GM12873 (cell line): ENCODE measurements at regions not wholly inside any gene's neighbourhood (a gene's known extent, or its start where the extent isn't known, plus 50 kb on each side); places are given as distances from the start of the nearest gene placed in this dataset.

Experiments used
- TF ChIP-seq, protein P1 (sequence below): IDR thresholded peaks from 2 replicates; pipeline ENCODE4 v1.5.1; 2012; ENCODE audit warnings: low read depth, mild to moderate bottlenecking, moderate library complexity, low read length, control low read depth; ENCODE audit not compliant: insufficient read depth; ENCODE audit errors: missing control alignments

DNA sequence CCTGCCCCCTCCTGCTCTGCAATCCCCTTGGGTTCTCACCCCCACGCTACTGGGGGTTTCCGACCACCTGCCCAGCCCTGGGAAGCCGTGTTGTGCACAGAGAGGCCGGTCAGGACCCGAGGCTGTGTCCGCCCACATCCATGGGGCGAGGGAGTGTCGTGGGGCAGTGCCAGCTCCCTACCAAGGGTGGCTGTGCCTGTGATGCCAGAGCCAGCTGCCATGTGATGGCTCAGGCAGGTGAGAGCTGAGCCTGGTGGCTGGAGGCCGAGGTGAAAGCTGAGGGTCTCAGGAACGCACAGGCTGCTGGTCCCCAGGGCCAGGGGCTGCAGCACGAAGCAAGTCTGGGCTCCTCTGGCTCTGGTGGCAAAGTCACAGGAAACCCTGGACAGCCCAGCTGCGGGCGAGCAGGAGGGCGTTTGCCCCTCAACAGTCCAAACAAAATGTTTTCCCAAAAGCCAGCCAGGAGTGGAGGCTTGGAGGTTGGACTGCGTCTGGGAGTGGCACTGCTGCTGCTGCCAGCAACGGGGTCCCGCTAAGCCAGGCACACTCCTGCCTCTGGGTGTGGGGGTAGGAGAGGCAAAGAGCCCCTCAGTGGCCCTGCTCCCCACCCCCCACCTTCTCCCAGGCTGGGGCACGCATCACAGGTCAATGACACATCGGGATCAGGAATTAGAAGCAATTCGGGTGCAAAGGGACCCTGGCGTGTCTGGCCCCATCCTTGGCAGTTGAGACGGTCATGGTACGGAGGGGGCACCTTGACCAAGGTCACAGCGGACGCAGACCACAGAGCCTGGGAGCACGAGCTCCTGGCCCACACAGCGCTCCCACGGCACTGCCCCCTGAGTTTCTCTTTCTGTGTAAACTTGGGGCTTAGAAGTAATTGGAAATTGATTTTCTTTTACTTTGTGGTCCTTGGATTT lies 72.4 kb upstream of the GPC1 start:
- TF ChIP-seq, protein P1, sequence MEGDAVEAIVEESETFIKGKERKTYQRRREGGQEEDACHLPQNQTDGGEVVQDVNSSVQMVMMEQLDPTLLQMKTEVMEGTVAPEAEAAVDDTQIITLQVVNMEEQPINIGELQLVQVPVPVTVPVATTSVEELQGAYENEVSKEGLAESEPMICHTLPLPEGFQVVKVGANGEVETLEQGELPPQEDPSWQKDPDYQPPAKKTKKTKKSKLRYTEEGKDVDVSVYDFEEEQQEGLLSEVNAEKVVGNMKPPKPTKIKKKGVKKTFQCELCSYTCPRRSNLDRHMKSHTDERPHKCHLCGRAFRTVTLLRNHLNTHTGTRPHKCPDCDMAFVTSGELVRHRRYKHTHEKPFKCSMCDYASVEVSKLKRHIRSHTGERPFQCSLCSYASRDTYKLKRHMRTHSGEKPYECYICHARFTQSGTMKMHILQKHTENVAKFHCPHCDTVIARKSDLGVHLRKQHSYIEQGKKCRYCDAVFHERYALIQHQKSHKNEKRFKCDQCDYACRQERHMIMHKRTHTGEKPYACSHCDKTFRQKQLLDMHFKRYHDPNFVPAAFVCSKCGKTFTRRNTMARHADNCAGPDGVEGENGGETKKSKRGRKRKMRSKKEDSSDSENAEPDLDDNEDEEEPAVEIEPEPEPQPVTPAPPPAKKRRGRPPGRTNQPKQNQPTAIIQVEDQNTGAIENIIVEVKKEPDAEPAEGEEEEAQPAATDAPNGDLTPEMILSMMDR: no peak

DNA sequence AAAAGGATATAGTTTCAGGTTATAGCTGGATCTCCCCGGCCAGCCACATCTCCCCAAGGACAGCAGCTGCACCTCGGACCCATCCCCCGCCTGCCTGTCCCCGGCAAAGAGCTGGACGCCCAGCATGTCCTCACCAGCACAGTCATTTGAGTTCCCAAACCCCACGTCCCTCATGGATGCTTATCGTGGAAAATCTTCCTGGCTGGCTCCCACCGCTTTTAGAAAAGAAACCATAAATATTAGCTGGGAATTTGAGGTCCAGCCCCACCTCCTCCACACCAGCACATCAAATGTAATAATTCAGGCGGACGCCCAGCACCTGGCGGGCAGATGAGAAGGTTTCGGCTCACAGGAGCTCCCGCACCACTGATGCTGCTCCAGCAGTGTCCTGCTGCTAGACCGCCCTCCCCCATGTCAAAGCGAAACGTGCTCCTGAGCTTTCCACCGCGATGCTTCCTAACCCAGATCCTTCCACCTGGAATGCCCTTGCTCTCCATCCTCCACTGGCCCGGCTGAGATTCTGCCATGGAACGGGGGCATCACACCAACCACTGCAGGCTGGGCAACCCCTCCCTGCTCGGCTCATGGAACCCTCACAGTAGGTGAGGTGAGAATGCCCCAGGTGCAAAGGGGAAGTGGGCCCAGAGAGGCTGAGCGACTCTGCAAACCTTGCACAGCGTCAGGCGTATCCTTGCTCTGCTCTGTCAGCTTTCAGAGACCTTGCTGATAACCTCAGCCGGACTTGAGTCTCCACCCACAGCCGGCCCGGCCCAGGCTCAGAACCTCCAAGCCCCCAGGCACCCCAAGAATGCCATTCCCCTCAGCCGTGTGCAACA lies 71.5 kb upstream of the GPC1 start:
- TF ChIP-seq, protein P1: no peak

DNA sequence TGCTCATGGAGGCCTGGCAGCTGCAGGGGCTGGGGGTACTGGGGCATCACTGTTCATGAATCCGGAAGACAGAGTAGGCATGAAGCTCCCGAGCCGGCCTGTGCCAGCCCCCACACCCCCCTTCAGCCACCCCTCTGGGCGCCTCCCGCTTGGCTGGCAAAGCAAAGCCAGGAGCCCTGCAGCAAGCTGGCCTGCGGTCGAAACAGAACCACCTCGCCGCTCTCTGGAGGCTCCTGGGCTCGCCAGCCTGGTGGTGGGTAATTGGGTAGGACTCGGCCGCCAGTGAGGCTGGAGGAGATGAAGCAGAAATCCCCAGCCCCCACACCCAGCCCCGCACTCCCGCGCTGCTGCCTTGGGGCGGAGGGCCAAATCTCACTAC lies 70.9 kb upstream of the GPC1 start:
- TF ChIP-seq, protein P1: no peak

DNA sequence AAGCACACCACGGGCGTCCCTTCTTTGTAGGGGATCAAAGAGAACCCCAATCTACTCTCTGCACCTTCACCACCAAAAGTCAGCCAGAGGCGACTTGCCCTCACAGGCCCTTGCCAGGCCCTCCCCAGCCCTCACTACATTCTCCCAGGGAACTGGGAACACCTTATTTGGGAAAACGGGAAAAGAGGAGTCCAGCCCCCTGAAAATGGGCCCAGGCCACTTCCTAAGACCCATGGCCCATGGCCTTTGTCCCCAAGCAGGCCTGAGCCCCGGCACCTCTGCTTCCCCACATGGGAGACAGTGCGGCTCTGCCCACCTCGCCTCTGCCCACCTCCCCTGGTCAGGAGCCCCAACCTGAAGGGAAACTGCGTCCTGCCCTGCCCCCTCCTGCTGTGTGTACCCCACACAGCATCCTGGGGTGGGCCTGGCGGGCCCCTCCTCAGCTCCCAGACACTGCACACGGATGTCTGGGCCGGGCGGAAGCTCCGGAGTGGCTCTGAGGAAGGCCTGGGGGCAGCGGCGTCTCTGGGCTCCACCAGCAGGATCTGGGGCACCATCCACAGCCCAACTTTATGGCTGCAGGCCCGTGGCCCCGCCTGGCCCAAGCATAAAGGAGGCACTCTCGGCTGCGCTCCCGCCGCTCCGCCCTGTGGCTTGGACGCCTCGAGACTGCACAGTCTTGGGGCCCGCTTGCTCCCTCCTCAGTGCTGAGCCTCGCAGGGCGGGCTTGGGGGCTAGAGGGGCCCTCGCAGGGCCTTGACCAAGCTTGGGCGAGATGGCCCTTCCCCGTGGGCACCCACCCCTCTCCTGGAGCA lies 70.3 kb upstream of the GPC1 start:
- TF ChIP-seq, protein P1: no peak

DNA sequence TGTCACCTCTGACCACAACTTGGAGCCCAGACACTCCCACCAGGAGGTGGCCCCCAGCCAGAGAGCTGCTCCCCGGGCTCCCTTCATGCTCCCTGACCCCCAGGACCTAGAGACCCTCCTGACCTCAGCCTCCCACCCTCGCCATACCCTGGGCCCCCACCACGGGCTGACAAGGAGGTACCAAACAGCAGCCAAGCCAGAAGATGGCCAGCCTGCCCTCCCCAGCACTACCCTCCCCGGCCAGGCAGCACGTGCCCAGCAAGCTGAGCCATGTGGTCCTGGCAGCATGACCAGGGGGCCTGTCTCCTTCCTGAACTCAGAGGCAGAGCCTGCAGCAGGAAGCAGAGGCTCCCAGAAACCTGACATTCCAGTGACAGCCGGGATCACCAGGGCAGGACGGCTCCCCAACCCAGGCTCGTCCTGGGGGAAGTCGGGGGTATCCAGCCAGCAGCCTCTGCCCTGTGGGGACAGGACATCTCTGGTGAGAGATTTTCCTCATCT lies 69.4 kb upstream of the GPC1 start:
- TF ChIP-seq, protein P1: no peak

DNA sequence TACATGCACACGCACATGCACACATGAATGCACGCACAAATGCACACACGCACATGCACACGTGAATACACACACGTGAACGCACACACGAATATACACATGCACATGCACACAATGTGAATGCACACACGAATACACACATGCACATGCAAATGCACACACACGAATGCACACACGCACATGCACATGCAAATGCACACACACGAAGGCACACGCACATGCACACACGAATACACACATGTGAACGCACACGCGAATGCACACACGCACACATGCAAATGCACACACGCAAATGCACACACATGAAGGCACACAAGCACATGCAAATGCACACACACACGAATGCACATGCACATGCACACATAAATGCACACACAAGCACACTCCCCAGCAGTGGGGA lies 68.6 kb upstream of the GPC1 start:
- TF ChIP-seq, protein P1: no peak

DNA sequence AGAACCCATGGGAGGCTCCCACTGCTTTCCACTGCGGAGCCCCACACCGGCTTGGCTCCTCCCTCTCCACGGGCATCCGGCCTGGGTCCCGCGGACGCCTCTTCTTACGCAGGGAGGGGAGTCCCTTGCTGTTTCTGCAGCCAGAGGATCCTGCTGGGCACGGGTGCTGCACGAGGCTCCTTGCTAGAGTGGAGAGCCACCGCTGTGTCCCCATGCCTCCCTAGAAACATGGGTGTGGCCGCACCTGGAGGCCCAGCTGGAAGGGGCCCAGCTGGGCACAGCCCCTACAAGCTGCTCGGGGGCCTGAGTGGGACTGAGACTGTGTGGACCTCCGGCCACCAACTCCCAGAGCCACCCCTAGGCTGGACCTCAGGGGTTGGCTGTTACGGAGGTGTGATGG lies 67.7 kb upstream of the GPC1 start:
- TF ChIP-seq, protein P1: no peak
